ENCODE measurements at regions not wholly inside any gene's neighbourhood (a gene's known extent, or its start where the extent isn't known, plus 50 kb on each side); places are given as distances from the start of the nearest gene placed in this dataset.
"Not testable (repeated sequence)": the region's sequence is repeated elsewhere in the genome, so short reads cannot be mapped to it uniquely, and the experiment has no call there.

DNA sequence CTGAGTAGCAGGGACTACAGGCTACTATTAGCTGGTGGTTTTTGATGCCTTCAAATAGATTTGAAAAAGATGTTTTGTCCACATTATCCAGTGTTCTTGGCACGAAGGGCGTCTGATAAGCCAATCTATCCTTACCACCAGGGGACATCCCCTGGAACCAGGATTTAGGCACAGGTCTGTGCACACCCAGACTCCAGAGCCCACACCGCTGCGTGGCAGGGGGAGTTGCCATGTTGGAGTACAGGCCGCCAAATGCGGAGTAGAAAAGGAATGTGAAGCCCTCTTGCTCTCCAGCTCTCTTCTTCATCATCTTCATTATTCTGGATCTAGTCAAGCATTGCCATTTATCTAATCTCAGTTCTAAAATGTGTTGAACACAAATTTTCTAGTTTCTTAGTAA is 54.3 kb downstream of the RNU1-4 start:
- not testable (repeated sequence) for H3K27ac ChIP-seq; H3K27me3 ChIP-seq; H3K36me3 ChIP-seq; H3K9me3 ChIP-seq (ENCODE audit: low read depth); H3K4me3 ChIP-seq; H3K4me1 ChIP-seq (ENCODE audit: low read depth); DNase-seq (ENCODE audit: low read depth in 1 of 2, low spot score in 1 of 2)

DNA sequence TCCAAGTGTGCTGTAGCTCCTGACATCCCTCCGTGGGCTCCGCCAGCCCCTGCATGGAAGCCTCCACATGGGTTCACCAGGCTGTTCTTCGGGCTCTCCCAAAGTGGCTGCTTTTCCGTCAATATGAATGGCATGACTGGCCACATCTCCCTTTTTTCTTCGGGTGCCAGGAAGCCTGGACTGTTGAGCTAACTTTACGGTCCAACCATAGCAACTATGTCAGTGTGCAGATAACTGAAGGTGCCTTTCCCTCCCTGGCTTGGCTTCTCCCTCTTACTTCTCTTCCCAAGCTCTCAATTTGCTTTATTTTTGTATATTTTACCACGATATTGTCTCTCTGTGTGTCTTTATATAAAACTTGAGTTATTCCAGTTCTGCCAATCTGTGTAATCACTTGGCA is 54.8 kb downstream of the RNU1-4 start:
- not testable (repeated sequence) for DNase-seq (ENCODE audit: low read depth in 1 of 2, low spot score in 1 of 2); H3K27me3 ChIP-seq; H3K4me3 ChIP-seq; H3K4me1 ChIP-seq (ENCODE audit: low read depth); H3K9me3 ChIP-seq (ENCODE audit: low read depth); H3K36me3 ChIP-seq; H3K27ac ChIP-seq

DNA sequence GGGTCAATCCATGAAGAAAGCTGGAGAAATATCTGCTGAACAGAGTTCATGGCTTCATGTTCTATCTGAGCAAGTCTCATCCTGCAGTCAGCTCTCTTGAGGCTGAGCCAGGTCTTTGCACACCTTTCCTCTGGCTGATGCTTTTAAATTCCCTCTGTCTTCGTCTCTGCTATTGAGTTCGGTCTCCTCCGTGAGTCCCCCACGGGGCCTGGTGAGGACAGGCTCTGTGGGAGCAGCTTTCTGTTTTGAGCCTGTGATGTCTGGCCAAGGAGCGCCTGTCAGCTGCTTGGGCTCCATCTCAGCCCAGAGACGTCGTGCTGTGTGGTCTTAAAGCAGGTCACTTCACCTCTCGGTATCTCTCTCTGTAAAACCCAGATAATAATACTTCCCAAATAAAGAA is 55.9 kb downstream of the RNU1-4 start:
- not testable (repeated sequence) for H3K27me3 ChIP-seq; H3K9me3 ChIP-seq (ENCODE audit: low read depth); H3K4me1 ChIP-seq (ENCODE audit: low read depth); H3K4me3 ChIP-seq; H3K27ac ChIP-seq; H3K36me3 ChIP-seq; DNase-seq (ENCODE audit: low read depth in 1 of 2, low spot score in 1 of 2)

DNA sequence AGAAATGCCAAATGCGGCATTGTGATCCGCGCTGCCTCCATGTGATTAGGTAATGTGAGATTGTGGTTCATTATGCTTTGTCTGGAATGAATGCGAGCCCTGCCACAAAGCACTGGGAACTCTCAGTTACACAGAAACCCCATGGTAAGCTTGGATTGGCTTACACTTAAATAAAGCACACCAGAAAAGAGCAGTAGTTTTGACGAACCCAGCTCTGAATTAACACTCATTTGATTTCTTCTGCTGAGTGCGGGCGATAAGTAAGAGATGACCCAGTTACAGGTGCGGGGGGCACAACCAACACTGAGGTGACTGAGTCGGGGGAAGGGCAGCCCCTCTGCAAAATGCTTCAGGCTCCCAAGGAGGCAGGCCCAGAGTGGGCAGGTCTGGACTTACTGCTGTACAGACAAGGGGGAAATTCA is 56.3 kb downstream of the RNU1-4 start:
- H3K4me1 ChIP-seq (ENCODE audit: low read depth); H3K4me3 ChIP-seq; H3K9me3 ChIP-seq (ENCODE audit: low read depth); H3K27ac ChIP-seq; H3K27me3 ChIP-seq; H3K36me3 ChIP-seq: not testable (repeated sequence)
- DNase-seq (ENCODE audit: low read depth in 1 of 2, low spot score in 1 of 2) = peak in 1 of 2 donors; percentile 11

DNA sequence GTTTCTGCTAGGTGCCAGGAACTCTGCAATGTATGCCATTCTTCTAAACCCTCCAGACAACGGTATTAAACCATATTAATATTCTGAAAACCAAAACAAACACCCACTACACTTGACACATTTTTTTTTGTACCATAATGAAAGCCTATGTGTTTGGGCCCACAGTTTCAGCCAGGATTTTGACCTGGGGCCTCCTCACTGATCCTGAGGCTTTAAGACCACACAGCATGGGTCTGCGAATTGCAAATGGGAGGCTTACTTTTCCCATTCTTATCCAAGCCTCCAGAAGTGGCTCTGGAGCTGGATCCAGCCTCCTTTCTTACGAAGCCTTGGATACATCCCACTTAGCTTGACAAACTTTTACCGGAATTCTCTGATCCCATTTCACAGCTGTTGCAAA is 56.7 kb downstream of the RNU1-4 start:
- not testable (repeated sequence) for H3K36me3 ChIP-seq; H3K4me3 ChIP-seq; H3K4me1 ChIP-seq (ENCODE audit: low read depth); H3K27ac ChIP-seq; H3K27me3 ChIP-seq; H3K9me3 ChIP-seq (ENCODE audit: low read depth); DNase-seq (ENCODE audit: low read depth in 1 of 2, low spot score in 1 of 2)

DNA sequence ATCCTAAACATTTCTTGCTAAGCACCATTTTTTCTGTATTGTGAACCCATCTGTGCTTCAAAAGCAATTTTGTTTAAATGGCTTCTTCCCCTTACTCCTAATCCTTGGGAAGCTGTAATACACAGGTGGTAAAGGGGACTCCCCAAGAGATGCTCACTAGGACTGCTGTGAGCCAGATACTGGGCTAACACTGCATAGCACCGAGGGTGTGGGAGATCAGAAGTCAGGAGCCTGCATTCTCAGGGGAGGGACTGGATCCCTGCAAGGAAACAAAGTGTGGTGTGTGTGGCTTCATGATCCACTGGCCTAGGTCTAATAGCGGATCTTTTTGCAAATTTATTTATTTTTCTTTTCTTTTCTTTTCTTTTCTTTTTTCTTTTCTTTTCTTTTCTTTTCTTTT is 57.7 kb downstream of the RNU1-4 start:
- H3K4me1 ChIP-seq (ENCODE audit: low read depth); DNase-seq (ENCODE audit: low read depth in 1 of 2, low spot score in 1 of 2); H3K27ac ChIP-seq; H3K36me3 ChIP-seq; H3K9me3 ChIP-seq (ENCODE audit: low read depth); H3K27me3 ChIP-seq; H3K4me3 ChIP-seq: not testable (repeated sequence)
